MM.1S (cell line): ENCODE measurements at regions not wholly inside any gene's neighbourhood (a gene's known extent, or its start where the extent isn't known, plus 50 kb on each side); places are given as distances from the start of the nearest gene placed in this dataset.

Source experiments
- DNase-seq: peaks from one replicate; pipeline ENCODE4 v3.0.0-alpha.2; 2015
- H2AFZ ChIP-seq: fragments of 300-600 bp; sonication (generic); 2 replicates; pipeline ENCODE4 v1.6.0; 2016; ENCODE audit warnings: antibody characterized with exemption, low read length
- H3F3A ChIP-seq: fragments of 300-600 bp; sonication (generic); 2 replicates; pipeline ENCODE4 v1.6.1; 2016; ENCODE audit warnings: mild to moderate bottlenecking, antibody characterized with exemption, low read length, moderate library complexity, mixed read lengths; ENCODE audit not compliant: insufficient read depth
- H3K27ac ChIP-seq: fragments of 300-600 bp; sonication (generic); 2 replicates; pipeline ENCODE4 v1.5.1; 2016; ENCODE audit warnings: mild to moderate bottlenecking, low read length
- H3K27me3 ChIP-seq: fragments of 300-600 bp; sonication (generic); replicated peaks from 2 replicates; pipeline ENCODE4 v1.6.0; 2016; ENCODE audit warnings: low read length; ENCODE audit not compliant: insufficient read depth
- H3K36me3 ChIP-seq: fragments of 300-600 bp; sonication (generic); replicated peaks from 2 replicates; pipeline ENCODE4 v1.6.1; 2016; ENCODE audit warnings: mild to moderate bottlenecking, low read length, mixed read lengths; ENCODE audit not compliant: insufficient read depth
- H3K4me1 ChIP-seq: fragments of 300-600 bp; sonication (generic); 2 replicates; pipeline ENCODE4 v1.6.1; 2016; ENCODE audit warnings: low read length, mixed read lengths
- H3K4me2 ChIP-seq: fragments of 300-600 bp; sonication (generic); 2 replicates; pipeline ENCODE4 v1.6.0; 2016; ENCODE audit warnings: low read depth, low read length
- H3K4me3 ChIP-seq: fragments of 300-600 bp; sonication (generic); 2 replicates; pipeline ENCODE4 v1.5.1; 2016; ENCODE audit warnings: low read length, mixed read lengths
- H3K79me2 ChIP-seq: fragments of 300-600 bp; sonication (generic); 2 replicates; pipeline ENCODE4 v1.6.1; 2016; ENCODE audit warnings: mixed run types, low read length, mixed read lengths
- H3K9ac ChIP-seq: fragments of 300-600 bp; sonication (generic); 2 replicates; pipeline ENCODE4 v1.6.1; 2016; ENCODE audit warnings: low read length, mixed read lengths
- H3K9me2 ChIP-seq: fragments of 300-600 bp; sonication (generic); replicated peaks from 2 replicates; pipeline ENCODE4 v1.6.1; 2016; ENCODE audit warnings: mild to moderate bottlenecking, low read length, mixed read lengths; ENCODE audit not compliant: insufficient read depth
- H3K9me3 ChIP-seq: fragments of 300-600 bp; sonication (generic); replicated peaks from 2 replicates; pipeline ENCODE4 v1.6.1; 2016; ENCODE audit warnings: mild to moderate bottlenecking, low read length, mixed read lengths; ENCODE audit not compliant: insufficient read depth
- H4K20me1 ChIP-seq: fragments of 300-600 bp; sonication (generic); 2 replicates; pipeline ENCODE4 v1.6.1; 2016; ENCODE audit warnings: mild to moderate bottlenecking, low read length, moderate library complexity, mixed read lengths; ENCODE audit not compliant: insufficient read depth
- EZH2 ChIP-seq: fragments of 300-600 bp; sonication (generic); optimal IDR thresholded peaks from 2 replicates; pipeline ENCODE3; 2017; ENCODE audit warnings: low read depth, mild to moderate bottlenecking, antibody characterized with exemption, low read length, mixed read lengths
- EZH2phosphoT487 ChIP-seq: fragments of 300-600 bp; sonication (generic); IDR thresholded peaks from 2 replicates; pipeline ENCODE4 v1.6.1; 2018; ENCODE audit warnings: antibody characterized with exemption, low read length
- TF ChIP-seq, protein P1 (sequence below): fragments of 300-600 bp; sonication (generic); IDR thresholded peaks from 2 replicates; pipeline ENCODE4 v1.5.1; 2016; ENCODE audit warnings: antibody characterized with exemption, low read length, mixed read lengths

DNA sequence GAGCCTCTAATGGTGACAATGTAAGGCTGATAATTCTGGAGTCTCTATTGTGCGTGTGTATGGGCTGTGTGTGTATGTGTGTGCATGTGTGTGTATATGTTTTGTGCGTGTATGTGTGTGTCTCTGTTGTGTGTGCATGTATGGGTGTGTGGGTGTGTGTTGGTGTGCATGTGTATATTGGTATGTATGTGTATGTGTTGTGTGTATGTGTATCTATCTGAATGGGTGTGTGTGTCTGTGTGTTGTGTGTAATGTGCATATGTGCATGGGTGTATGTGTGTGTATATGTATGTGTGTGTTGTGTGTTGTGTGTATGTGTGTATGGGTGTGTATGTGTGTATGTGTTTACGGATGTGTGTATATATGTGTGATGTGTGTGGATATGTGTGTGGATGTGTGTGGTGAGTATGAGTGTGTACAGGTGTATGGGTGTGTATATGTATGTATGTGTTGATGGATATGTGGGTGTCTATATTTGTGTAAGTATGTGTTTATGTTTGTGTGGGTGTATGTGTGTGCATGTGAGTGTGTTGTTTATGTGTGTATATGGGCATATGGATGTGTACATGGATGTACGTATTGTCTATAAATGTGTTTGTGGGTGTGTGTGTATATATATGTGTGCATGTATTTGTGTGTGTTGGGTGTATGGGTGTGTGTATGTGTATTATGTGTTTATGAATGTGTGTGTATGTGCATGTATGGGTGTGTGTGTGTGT, 366.7 kb downstream of the UQCRFS1 start:
- no peaks in the 10 kb centered on the region for H3K79me2 ChIP-seq
- H3K4me3 ChIP-seq, result no peak overlapping the region
- no peak overlapping the region for H3K27ac ChIP-seq
- TF ChIP-seq, protein P1, sequence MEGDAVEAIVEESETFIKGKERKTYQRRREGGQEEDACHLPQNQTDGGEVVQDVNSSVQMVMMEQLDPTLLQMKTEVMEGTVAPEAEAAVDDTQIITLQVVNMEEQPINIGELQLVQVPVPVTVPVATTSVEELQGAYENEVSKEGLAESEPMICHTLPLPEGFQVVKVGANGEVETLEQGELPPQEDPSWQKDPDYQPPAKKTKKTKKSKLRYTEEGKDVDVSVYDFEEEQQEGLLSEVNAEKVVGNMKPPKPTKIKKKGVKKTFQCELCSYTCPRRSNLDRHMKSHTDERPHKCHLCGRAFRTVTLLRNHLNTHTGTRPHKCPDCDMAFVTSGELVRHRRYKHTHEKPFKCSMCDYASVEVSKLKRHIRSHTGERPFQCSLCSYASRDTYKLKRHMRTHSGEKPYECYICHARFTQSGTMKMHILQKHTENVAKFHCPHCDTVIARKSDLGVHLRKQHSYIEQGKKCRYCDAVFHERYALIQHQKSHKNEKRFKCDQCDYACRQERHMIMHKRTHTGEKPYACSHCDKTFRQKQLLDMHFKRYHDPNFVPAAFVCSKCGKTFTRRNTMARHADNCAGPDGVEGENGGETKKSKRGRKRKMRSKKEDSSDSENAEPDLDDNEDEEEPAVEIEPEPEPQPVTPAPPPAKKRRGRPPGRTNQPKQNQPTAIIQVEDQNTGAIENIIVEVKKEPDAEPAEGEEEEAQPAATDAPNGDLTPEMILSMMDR, result no peak
- TF ChIP-seq EZH2 (no peak), EZH2phosphoT487 (no peak)
- no peak overlapping the region for H3K4me2 ChIP-seq
- DNase-seq, result no peak
- H3K27me3 ChIP-seq, result peaks cover 9% of the 10 kb centered on the region; the same call in 1 of the 2 replicates
- no peaks in the 10 kb centered on the region for H3K9me3 ChIP-seq
- no peak overlapping the region for H2AFZ ChIP-seq
- H3K36me3 ChIP-seq, result no peaks in the 10 kb centered on the region
- no peaks in the 10 kb centered on the region for H3K9me2 ChIP-seq
- H3K4me1 ChIP-seq, result no peaks in the 10 kb centered on the region
- no peaks in the 10 kb centered on the region for H4K20me1 ChIP-seq
- H3K9ac ChIP-seq, result no peak overlapping the region
- H3F3A ChIP-seq, result no peaks in the 10 kb centered on the region

DNA sequence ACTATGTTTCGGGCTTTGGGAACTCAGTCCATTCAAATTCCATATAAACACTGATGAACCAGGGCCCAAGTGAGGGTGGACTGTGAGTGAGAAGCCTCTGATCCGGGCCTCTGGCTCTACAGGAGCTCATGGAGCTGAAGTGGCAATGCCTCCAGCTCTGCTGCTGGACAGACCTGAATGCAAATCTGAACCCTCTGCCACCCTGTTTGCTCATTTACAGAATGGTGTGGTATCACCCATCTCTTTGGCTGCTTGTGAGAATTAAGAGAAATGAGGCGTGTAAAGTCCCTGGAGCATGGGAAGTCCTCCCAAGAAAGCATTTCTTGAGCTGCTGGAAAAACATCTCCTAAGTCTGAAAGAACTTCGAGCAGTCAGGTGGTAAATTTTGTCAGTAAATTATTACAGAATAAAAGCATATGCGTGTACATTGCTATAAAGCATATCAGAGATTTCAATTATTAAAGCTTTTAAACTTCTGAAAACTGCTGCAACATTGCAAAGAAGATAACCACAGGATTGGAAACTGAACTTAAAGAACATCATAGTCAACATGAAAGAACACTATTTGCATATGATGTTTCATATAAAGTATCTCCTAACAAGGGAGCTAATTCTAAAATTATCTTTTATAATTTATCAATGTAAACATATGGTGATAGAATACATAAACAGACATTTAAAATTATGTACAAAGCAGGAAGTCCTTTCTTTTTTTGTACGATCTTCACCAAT, 369.0 kb downstream of the UQCRFS1 start:
- Histone ChIP-seq H3K4me1 (no peaks in the 10 kb centered on the region), H3K9me2 (no peaks in the 10 kb centered on the region), H3K4me2 (no peak overlapping the region), H3K27me3 (no peaks in the 10 kb centered on the region; the same call in 1 of the 2 replicates), H3K36me3 (no peaks in the 10 kb centered on the region), H4K20me1 (no peaks in the 10 kb centered on the region), H2AFZ (no peak overlapping the region), H3K27ac (no peak overlapping the region), H3K9ac (no peak overlapping the region), H3K79me2 (no peaks in the 10 kb centered on the region), H3K4me3 (no peak overlapping the region), H3F3A (no peaks in the 10 kb centered on the region), H3K9me3 (no peaks in the 10 kb centered on the region)
- no peak for DNase-seq
- TF ChIP-seq EZH2 (no peak), EZH2phosphoT487 (no peak)
- TF ChIP-seq, protein P1, result no peak

DNA sequence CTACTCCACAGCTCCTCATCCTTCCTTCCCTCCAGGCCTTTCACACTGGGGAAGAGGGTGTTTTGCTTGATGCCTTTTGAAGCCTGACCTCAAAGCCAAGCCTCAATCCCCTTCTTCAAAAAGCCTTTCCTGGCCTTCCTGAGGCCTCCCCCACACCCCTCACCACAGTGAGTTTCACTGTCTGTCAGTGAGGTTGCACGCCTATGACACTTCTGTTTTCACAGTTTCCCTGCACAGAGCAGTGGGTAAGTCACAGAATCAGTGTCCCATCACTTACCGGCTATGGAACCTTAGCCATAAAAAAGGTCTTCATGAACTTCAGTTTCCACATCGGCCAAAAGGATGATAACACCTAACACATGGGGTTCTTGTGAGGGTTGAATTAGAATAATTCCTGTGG, 371.4 kb downstream of the UQCRFS1 start:
- no peak overlapping the region for H3K4me2 ChIP-seq
- no peak overlapping the region for H3K9ac ChIP-seq
- H4K20me1 ChIP-seq, result no peaks in the 10 kb centered on the region
- no peaks in the 10 kb centered on the region for H3K36me3 ChIP-seq
- H3K27me3 ChIP-seq, result no peaks in the 10 kb centered on the region
- no peak overlapping the region for H3K27ac ChIP-seq
- no peaks in the 10 kb centered on the region for H3K9me3 ChIP-seq
- H3K4me3 ChIP-seq, result no peak overlapping the region
- no peaks in the 10 kb centered on the region for H3K4me1 ChIP-seq
- no peaks in the 10 kb centered on the region for H3K9me2 ChIP-seq
- no peaks in the 10 kb centered on the region for H3K79me2 ChIP-seq
- no peak for DNase-seq
- no peak overlapping the region for H2AFZ ChIP-seq
- no peaks in the 10 kb centered on the region for H3F3A ChIP-seq
- no peak for TF ChIP-seq EZH2
- TF ChIP-seq EZH2phosphoT487, result no peak
- TF ChIP-seq, protein P1, result no peak
